ENCODE measurements at regions not wholly inside any gene's neighbourhood (a gene's known extent, or its start where the extent isn't known, plus 50 kb on each side); places are given as distances from the start of the nearest gene placed in this dataset.
"Not testable (repeated sequence)": the region's sequence is repeated elsewhere in the genome, so short reads cannot be mapped to it uniquely, and the experiment has no call there.

DNA sequence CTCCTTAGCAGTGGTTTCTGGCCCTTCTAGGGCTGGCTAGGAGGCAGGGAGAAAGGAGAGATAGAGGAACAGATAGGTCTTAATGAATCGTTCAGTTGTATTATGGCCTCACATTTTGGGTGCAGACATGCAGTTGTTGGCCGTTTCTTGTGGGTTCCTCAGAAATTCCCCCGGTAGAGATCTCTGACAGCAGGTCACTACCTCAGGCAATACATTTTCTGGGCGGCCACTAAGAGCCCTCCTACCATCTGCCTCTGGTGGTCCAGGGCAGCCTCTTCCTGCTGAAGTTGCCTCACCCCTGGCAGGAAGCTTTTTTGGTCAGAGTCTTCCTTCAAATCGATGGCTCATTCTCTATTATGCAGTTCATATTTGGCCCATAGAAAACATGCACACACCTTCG is 266.1 kb downstream of the SV2B start:
- Histone ChIP-seq H3K27me3 (no peaks in the 10 kb centered on the region), H3K27ac (no peak overlapping the region), H3K36me3 (replicated peaks in 1 of 2; ENCODE audit: insufficient read depth in 1 of 2, low read depth in 2 of 2) (no peaks in the 10 kb centered on the region), H3K4me3 (no peak overlapping the region), H3K4me1 (no peaks in the 10 kb centered on the region), H3K9me3 (no peaks in the 10 kb centered on the region)
- WGBS, 2 donors: 54 to 57% methylated on average over 6 of the region's 6 CpGs
- DNase-seq (no peak), ATAC-seq (no peak)
- intact Hi-C loops (cut with DNase I): no loop called here
- TF ChIP-seq CTCF (IDR thresholded peaks at IDR 0.05): no peak
- TF ChIP-seq POLR2A (IDR thresholded peaks at IDR 0.05): no peak

DNA sequence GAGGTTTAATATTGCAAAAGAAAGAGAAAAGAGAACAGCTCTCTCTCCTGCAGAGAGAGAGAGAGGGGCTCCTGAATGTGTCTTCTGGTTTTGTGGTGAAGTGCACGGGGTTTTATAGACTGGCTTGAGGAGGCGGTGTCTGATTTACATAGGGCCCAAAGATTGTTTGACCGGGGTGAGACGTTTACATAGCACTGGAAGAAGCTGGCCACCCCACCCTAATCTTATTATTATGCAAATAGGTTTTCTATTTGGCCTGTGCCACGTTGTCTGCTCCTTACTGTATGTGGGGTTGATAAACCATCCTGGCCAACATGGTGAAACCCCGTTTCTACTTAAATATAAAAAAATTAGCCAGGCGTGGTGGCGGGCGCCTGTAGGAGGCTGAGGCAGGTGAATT is 268.6 kb downstream of the SV2B start:
- TF ChIP-seq POLR2A (IDR thresholded peaks at IDR 0.05) (no peak), CTCF (IDR thresholded peaks at IDR 0.05) (no peak)
- H3K27ac ChIP-seq: no peak overlapping the region
- H3K4me1 ChIP-seq: no peaks in the 10 kb centered on the region
- H3K4me3 ChIP-seq: no peak overlapping the region
- DNase-seq: no peak
- no peaks in the 10 kb centered on the region for H3K9me3 ChIP-seq
- no peak for ATAC-seq
- 55 to 61% methylated on average over 9 of the region's 9 CpGs for WGBS, 2 donors
- H3K36me3 ChIP-seq (replicated peaks in 1 of 2; ENCODE audit: insufficient read depth in 1 of 2, low read depth in 2 of 2): no peaks in the 10 kb centered on the region
- intact Hi-C loops (cut with DNase I): no loop called here
- no peaks in the 10 kb centered on the region for H3K27me3 ChIP-seq

DNA sequence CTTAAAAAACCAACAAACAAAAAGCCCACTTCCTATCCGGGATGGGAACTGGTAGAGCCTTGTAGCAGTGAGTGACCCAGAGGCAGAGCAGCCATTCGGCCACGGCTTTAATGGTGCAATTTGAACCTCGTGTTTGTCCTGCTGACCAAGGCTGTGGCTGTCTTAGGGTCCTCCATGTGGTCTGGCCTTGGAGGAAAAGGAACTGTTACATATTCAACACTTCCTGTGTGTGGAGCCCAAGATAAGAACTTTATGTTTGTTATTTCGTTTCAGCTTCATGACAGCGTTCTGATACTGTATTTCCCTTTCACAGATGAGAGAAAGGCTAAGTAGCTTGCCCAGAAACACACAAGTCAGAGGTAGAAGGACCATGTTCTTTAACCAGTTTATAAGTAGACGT is 269.8 kb downstream of the SV2B start:
- DNase-seq: no peak
- H3K4me1 ChIP-seq: no peaks in the 10 kb centered on the region
- no peaks in the 10 kb centered on the region for H3K27me3 ChIP-seq
- H3K4me3 ChIP-seq: no peak overlapping the region
- H3K27ac ChIP-seq: no peak overlapping the region
- WGBS, 2 donors: 41 to 48% methylated on average over 7 of the region's 7 CpGs
- ATAC-seq: no peak
- no peaks in the 10 kb centered on the region for H3K36me3 ChIP-seq (replicated peaks in 1 of 2; ENCODE audit: insufficient read depth in 1 of 2, low read depth in 2 of 2)
- no peak for TF ChIP-seq CTCF (IDR thresholded peaks at IDR 0.05)
- TF ChIP-seq POLR2A (IDR thresholded peaks at IDR 0.05): no peak
- no peaks in the 10 kb centered on the region for H3K9me3 ChIP-seq
- intact Hi-C loops (cut with DNase I): no loop called here

GRCh38 chr15:91371345-91371744 is 271.3 kb downstream of the SV2B start:
- 83 to 90% methylated on average over 3 of the region's 3 CpGs for WGBS, 2 donors
- intact Hi-C loops (cut with DNase I): not testable (repeated sequence)

GRCh38 chr15:91374336-91374735 is 274.3 kb downstream of the SV2B start:
- Histone ChIP-seq H3K4me1 (no peaks in the 10 kb centered on the region), H3K9me3 (no peaks in the 10 kb centered on the region), H3K27me3 (no peaks in the 10 kb centered on the region), H3K4me3 (no peak overlapping the region), H3K27ac (no peak overlapping the region), H3K36me3 (replicated peaks in 1 of 2; ENCODE audit: insufficient read depth in 1 of 2, low read depth in 2 of 2) (no peaks in the 10 kb centered on the region)
- DNase-seq (no peak), ATAC-seq (no peak)
- TF ChIP-seq POLR2A (IDR thresholded peaks at IDR 0.05) (no peak), CTCF (IDR thresholded peaks at IDR 0.05) (no peak)
- intact Hi-C loops (cut with DNase I): no loop called here
- 59 to 65% methylated on average over 3 of the region's 3 CpGs for whole genome bisulfite sequencing, 2 donors

More at GRCh38 chr15:91371345-91371744, 271.3 kb downstream of the SV2B start:
- H3K9me3 ChIP-seq; H3K36me3 ChIP-seq (replicated peaks in 1 of 2; ENCODE audit: insufficient read depth in 1 of 2, low read depth in 2 of 2); H3K27me3 ChIP-seq; H3K27ac ChIP-seq; H3K4me3 ChIP-seq; DNase-seq; ATAC-seq; H3K4me1 ChIP-seq: not testable (repeated sequence)

All from body of pancreas (tissue), 4 donors.